GM19463 (cell line): ENCODE measurements at regions not wholly inside any gene's neighbourhood (a gene's known extent, or its start where the extent isn't known, plus 50 kb on each side); places are given as distances from the start of the nearest gene placed in this dataset.

Experiments used
- ATAC-seq: cut with Tn5 transposase; IDR thresholded peaks from one replicate; pipeline ENCODE4 v1.9.1; 2021; ENCODE audit warnings: mild to moderate bottlenecking, moderate library complexity; ENCODE audit not compliant: unreplicated experiment

DNA sequence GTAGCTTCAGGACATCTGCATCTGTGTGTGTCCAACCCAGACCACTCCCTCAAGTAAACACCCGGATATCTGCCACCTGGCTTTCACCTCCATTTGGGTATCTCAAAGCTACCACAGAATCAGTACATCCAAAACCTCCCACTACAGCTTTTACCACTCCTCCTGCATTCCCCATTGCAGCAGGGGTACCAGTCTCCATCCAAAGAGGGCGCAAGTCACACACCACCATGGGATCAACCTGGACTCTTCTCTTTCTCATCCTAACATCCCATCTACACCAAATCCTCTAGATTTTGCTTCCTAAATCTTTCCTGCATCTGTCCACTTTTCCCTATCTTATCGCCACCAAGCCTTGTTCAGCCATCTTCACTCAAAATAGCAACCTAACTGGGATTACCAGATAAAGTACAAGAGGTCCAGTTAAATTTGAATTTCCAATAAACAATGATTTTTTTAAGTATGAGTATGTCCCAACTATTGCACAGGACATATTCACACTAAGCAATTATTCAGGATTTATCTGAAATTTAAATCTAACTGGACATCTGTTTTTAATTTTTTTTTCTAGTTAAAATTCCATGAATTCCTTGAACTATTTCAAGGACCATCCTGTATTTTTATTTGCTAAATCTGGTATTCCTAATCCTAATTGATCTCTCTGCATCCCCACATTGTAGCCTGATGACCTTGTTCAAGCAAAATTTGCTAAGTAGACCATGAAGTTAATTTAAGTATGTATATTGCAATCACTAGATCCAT is 164.3 kb upstream of the MLN start:
- ATAC-seq = no peak

DNA sequence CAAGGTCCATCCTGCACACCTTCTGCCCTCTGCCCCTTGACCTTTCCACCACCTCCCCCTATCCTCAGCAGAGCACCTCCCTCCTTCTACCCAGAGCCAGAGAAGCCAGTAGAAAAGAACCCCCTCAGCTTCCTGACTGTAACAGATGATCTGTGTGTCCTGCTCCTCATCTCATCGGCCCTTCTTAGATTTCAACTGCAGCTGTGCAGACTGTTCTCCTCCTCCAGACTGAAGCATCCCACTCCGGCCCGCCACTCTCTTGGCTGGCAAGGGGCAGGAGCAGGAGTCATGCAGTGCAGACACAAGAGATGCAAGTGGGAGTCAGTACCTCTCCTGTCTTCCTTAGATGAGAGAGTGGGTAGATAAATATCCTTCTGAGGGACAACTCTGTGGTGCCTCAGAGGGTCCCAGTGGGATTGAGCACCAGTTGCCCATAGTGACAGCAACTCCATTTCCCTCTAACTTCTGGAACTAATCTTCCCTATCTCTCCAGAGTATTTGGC is 163.5 kb upstream of the MLN start:
- ATAC-seq = no peak

DNA sequence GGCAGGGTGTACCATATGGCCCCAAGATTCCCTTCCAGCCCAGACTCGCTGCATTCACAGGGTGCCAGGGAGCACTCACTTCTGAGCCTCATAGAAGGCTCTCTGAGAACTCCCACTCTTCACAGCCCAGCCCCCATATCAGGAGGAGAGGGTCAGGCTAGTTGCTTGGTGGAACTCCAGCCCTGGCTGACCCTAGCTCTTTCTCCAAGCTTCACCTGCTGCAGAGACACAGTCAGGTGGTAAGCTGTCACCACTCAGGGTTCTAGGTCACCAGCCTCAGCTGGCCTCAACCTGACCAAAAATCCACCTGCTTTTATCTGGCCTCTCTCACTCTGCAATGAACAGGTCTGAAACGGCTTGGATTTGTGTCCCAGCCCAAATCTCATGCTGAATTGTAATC is 162.7 kb upstream of the MLN start:
- ATAC-seq = no peak

DNA sequence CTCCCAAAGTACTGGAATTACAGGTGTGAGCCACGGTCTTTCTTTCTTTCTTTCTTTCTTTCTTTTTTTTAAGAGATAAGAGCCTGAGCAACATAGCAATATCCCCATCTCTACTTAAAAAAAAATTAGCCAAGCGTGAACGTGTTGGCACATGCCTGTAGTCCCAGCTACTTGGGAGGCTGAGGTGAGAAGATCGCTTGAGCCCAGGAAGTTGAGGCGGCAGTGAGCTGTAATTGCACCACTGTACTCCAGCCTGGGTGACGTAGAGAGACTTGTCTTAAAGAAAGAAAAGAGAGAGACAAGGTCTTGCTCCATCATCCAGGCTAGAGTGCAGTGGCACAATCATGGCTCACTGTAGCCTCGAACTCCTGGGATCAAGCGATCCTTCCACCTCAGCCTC is 162.0 kb upstream of the MLN start:
- ATAC-seq = no peak

DNA sequence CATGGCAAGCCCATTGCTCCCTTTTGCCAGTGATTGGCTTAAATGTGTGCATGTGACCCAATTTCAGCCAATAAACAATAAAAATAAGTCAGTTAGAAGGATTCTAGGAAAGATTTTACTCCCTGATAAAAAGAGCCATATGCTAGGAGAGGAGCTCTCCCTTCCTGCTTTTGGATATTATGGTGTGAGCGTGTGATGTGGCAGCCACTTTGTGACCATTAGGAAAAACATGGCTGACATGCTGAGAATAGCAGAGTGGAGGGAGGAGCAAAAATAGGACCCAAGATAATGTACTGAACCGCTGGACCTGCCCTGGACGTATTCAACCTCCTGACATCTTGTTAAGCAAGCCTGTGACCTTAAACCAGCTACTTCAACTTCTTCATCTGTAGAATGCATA is 160.6 kb upstream of the MLN start:
- no peak for ATAC-seq

DNA sequence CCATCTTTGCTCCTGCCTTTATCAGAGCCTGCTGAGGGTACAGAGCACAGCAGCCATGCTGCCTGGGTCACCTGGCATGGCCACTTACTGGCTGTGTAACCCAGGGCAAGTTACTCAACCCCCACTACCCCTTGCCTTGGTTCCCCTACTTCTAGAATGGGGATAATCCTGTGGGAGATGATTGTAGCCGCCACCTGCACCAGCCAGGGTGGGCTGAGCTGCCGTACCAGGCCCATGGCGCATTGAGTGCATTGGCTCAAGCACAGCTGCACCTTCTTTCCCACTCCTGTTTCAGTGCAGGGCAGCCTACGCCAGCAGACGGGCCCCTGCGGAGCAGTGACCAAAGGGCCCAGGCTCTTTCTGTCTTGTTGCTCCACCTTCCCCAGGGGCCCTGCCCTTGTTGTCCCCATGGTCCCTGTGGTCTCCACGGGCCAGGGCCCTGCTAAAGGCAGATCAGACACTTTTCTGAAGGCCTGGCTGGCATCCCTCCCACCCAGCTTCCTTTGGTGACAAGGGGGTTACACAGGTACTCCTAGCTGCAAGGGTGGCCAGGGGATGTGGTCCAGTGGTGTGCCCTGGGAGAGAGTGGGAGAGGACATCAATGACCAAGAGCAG is 159.4 kb upstream of the MLN start:
- no peak for ATAC-seq

DNA sequence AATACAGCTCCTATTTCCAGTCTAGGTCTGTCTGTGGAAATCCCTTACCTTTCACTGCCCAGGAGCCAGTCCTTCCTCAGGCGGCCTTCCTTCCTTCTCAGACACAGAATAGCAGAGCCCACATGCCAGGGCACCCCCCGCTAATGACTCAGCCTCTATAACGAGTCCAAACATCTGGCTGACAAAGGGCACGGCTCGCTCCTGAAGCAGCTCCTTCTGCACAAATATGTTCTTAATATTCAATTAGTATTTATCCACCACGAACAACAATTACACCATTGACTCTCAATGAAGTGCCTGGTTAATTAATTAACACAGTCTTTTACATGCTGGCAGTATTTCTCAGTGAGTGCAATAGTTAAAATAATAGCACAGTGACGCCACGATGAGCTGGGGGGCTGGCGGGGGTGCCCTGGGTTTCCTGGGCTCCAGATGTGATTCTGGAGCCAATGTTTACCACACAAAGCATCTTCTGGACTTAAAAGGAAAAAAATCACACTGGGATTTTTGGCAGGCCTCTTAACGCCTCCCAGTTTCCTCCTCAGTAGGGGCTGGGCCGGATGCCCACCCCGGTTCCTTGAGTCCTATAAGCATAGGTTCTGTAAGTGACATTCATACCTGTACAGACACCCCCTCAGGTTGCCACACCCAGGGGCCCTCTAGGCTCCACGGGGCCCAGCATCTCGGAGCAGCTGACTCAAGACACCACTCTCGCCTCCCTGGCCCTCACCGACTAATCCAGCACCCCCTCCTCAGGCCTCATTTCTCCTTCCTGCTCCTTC is 158.6 kb upstream of the MLN start:
- ATAC-seq = no peak

DNA sequence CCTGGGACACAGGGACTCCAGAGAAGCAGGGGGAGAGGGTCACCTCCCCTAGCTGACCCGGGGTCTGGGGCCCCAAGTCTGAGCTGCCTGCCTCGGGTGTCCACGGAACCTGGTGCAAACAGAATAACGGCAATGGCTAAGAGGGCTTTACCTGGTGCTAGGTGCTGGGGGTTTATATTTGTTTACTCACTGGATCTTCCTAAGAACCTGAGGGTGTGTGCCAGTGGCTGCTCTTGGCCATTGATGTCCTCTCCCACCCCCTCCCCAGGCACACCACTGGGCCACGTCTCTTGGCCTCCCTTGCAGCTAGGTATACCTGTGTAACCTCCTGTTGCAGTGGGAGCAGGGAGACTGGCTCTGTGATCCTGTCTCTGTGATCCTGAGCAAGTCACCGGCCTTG is 157.9 kb upstream of the MLN start:
- ATAC-seq = no peak

DNA sequence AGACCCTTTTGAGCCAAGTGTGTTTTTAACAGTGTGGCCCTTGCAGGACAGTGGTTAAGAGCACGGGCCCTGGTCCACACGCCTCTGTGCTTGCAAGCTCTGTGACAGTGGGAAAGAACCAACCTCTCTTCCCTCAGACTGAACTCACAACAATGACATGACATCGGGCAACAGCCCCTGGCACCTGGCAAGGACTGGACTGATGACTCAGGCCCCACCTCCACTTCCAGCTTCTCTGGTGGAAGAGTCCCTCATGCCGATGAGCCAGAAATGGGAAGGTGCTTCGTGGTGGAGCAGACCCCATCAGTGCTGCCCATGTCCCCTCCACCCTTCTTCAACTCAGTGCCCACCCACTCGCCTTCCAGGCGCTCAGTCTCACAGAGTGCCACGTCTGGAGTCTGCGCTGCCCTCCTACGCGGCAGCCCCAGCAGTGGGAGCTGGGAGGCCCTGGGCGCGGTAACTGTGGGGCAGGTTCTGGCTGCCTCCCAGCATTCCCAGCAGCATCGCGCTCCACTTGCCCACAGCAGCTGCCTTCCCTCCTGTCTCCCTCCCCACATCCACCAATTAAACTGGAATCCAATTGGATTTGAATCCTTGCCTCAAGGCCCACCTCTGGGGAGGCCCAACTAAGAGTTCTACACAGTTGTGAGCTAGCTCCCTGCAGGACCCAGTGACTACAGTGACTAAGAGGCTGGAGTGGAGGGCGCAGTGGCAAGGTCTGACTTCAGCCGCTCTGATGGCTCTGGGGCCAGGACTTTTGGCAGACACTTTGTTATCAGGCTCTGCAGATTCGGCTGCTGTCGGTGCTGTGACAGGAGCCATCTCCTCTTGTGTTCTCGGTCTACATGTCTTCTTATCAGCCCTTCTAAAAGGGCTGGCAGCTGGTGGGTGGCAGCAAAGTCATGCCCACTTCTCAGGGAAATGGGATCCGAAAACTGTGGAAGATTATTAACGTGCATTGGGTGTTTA is 156.8 kb upstream of the MLN start:
- no peak for ATAC-seq

DNA sequence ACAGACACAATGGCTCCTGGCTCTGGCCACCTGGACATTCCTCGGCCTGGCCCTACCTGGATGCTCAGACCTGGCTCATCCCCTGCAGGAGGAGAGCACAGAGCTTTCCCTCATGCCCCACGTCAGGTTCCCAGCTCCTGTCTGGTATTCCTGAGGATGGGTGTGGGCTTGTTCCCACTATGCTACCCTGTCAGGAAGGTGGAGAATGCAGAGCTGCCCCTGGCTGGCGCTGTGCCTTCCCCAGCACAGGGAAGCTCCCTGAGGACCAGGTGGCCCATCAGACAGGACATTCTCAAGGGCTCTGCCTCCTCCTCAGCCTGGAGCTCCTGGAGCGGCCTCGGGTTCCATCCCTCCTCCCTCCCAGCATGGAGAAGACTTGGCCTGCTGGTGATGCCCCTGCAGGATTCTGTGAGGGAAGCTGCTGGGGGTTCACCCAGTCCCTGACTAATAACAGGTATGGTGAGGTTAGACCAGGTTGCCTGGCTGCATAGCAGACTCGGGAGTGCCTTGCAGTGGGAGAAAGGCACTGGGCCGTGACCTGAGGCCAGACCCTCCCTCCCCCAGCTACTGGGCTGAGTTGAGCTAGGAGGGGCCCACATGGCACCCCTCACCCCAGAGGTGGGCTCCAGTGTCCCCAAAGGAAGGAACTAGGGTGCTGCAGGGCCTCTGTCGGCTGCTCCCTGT is 156.0 kb upstream of the MLN start:
- ATAC-seq = no peak

DNA sequence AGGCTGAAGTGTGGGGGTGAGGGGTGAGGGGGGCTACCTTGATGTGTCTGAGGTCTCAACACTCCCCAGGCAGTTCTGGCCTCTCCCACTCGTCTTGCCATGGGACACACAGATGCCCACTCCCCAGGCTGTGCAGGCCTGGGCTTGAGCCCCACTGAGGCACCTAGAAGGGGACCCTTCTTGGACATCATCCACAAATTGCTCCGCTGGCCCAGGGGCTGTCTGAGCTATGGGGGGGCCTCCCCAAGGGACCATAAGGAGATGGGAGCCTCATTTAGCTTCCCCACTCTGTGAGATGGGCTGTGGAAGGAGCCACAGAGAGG is 155.5 kb upstream of the MLN start:
- no peak for ATAC-seq

DNA sequence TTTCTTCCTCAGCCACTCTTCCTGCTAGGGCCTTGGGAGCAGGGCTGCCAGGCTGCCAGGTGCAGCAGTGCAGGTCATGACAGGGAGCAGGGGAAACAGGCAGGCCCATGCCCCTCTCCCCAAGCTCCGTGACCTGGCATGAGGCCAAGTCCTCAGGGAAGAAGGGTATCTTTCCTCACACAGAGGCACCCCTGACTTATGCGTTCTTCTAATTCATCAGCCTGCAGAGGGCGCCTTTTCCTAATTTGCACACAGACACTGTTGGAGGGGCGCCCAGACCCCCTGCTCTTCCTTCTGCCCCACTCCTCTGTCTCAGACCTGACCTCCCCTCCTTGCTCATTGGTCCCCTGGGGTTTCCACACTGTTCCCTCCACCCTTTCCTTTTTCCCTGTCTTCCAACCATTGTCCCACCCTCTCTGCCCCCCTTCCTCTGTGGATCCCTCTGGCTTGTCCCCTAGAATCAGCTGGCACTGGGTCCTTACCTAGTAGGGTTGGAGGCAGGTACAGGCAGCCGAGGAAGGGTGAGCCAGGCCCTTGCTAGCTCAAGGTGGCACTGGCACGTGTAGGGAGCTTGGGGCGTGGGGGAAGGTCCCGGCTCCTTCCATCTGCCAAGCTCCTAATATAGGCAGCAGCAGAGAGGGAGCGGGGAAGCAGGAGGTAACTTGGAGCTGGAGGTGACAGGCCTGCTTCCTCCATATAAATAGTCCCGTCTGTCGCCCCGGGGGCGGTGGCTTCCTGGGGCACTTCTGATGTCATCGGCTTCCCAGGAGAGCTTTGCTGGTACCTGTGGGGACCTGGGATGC is 154.9 kb upstream of the MLN start:
- no peak for ATAC-seq

DNA sequence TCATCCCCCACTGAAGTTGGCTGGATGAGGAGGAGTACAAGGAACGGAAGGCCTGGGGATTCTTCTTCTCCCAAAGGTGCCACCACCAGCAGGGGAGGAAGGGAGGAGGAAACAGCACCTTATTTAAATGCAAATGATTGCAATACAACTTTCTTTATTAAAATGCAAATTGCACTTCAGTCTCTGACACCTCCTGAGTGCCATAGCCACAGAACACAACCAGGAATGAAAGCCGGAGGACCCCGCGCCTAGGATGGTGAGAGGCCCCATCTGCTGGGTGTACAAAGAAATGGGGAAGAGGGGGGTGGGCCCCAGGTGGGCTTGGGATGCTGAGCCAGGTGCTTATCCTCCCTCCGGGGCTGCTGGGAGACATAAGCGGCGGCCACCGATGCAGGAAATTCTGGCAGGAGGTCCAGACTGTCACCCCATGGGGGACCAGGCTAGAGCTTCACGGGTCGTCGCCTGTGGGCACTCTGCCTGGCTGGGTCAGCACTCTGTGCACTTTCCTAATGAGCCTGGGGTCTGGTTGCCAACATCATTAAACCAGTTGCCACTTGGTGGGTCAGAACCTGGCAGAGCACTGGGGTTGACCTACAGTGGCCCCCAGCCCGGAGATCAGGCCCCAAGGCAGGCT is 154.2 kb upstream of the MLN start:
- no peak for ATAC-seq

DNA sequence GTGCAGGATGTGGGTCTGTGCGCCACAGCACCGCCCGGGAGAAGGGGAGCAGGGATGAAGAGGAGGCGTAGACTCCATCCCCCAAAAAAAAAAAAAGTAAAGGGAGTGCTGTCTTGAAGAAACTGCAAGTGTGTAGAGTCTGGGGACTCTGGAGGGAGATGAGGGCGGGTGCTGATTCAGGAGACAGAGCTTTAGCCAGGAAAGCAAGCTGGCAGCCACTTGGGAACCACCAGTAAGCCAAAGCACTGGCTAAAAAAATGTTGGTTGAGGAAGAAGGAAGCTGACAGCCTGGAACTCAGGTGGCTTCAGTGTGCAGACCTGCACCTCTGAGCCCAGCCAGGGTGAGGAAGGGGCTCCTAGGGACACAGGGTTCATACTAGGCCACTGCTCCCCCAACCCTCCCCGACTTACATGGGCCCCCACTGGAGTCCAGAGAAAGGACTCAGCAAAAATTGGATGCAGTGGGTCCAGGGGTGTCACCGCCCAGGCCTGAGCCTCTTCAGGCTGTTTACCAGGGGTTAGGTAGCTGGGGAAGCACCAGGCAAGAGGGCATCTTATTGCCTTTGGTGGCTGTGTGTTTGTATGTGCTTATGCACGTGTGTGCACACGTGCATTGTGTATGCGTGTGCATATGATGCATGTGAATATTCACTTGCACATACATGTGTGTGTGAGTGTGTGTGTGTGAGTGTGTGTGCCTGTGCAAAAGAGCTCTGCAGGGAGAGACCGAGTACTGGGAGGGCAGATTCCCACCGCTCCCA is 153.5 kb upstream of the MLN start:
- ATAC-seq = no peak

DNA sequence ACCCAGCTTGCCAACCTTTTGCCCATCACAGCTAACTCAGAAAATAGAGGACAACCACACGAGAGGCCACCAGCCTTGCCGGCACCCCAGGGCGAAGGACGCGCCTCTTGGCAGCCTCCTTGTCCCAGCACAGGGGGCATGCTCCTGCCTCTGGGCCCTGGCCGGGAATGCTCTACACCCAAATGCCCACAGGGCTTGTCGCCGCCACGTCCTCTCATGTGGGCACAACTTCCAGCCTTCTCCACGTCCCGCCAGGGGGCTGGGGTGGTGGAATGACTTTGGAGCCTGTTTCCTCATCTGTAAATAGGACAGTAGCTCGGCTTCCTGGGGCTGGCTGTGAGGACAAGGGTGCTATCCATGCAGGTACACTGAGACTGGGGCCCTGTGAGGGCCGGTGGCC is 152.4 kb upstream of the MLN start:
- ATAC-seq = no peak

DNA sequence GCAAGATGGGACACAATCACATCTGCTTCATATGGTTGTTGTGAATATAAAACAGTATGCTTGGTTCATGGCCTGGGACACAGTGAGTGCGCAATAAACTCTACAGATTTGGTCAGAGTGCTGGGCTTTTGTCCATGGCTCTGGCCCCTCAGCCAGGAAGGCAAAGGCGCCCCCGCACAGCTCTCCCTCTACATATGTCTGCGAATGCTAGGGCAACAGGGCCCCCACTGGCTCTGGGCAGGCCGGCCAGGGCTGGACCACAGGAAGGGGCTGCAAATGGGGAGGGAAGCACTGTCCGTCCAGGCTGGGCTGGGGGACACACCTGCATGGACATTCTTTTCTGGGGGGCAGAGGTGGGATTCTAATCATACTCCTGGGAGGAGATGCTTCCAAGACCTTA is 151.8 kb upstream of the MLN start:
- no peak for ATAC-seq

DNA sequence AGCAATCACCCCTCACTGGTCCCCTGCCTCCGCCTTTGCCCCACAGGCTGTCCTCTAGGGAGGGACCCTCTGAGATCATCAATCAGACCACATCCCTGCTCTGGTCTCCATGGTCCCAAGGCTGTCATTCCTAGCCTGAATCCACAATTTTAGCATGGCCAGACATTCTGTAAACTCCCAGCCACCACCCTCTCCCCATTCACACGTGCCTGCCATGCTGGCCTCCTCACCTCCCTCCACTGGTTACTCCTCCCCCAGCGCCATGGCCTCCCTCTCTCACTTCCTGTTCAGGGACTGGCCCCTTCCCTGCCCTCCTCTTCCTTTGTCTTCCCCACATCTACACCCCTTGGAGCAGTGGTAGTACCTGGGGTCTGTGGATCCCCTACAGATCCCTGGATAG is 150.7 kb upstream of the MLN start:
- ATAC-seq = no peak

DNA sequence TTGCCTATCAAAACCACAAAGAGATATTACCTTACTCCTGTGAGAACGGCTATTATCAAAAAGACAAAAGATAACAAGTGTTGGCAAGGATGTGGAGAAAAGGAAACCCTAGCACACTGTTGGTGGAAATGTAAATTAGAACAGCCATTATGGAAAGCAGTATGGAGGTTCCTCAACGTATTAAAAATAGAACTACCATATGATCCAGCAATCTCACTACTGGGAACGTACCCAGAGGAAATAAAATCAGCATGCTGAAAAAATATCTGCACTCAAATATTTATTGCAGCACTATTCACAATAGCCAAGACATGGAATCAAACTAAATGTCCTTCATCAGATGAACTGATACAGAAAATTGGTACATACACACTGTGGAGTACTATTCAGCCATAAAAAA is 149.4 kb upstream of the MLN start:
- no peak for ATAC-seq
